Nephron progenitor cell (in vitro differentiated cells): ENCODE measurements at regions not wholly inside any gene's neighbourhood (a gene's known extent, or its start where the extent isn't known, plus 50 kb on each side); places are given as distances from the start of the nearest gene placed in this dataset.

Experiments used
- DNase-seq: peaks from one replicate; pipeline ENCODE4 v3.0.0; 2021
- H3K27ac Mint-ChIP-seq: 2 replicates; pipeline ENCODE4 v1.8.0; 2021; ENCODE audit warnings: mild to moderate bottlenecking, moderate library complexity, mixed read lengths
- H3K27me3 Mint-ChIP-seq: 2 replicates; pipeline ENCODE4 v1.8.0; 2021; ENCODE audit warnings: mild to moderate bottlenecking, low read depth, mixed read lengths; ENCODE audit not compliant: poor library complexity
- H3K36me3 Mint-ChIP-seq: 2 replicates; pipeline ENCODE4 v1.8.0; 2021; ENCODE audit warnings: low read depth, mixed read lengths
- H3K4me1 Mint-ChIP-seq: 2 replicates; pipeline ENCODE4 v1.8.0; 2021; ENCODE audit warnings: mixed read lengths
- H3K4me3 Mint-ChIP-seq: 2 replicates; pipeline ENCODE4 v1.8.0; 2021; ENCODE audit warnings: mild to moderate bottlenecking, moderate library complexity, mixed read lengths
- H3K9me3 Mint-ChIP-seq: 2 replicates; pipeline ENCODE4 v1.8.0; 2021; ENCODE audit warnings: mild to moderate bottlenecking, moderate library complexity, mixed read lengths
- TF ChIP-seq, protein P1 (sequence below): fragments of 200-600 bp; sonication (generic); IDR thresholded peaks from 2 replicates; pipeline ENCODE4 v1.5.0; 2021; ENCODE audit warnings: antibody characterized with exemption

- no peak overlapping the region for H3K27ac Mint-ChIP-seq
- H3K4me3 Mint-ChIP-seq: no peak overlapping the region
- no peaks in the 10 kb centered on the region for H3K27me3 Mint-ChIP-seq
- no peak for DNase-seq
- no peaks in the 10 kb centered on the region for H3K36me3 Mint-ChIP-seq
- TF ChIP-seq, protein P1, sequence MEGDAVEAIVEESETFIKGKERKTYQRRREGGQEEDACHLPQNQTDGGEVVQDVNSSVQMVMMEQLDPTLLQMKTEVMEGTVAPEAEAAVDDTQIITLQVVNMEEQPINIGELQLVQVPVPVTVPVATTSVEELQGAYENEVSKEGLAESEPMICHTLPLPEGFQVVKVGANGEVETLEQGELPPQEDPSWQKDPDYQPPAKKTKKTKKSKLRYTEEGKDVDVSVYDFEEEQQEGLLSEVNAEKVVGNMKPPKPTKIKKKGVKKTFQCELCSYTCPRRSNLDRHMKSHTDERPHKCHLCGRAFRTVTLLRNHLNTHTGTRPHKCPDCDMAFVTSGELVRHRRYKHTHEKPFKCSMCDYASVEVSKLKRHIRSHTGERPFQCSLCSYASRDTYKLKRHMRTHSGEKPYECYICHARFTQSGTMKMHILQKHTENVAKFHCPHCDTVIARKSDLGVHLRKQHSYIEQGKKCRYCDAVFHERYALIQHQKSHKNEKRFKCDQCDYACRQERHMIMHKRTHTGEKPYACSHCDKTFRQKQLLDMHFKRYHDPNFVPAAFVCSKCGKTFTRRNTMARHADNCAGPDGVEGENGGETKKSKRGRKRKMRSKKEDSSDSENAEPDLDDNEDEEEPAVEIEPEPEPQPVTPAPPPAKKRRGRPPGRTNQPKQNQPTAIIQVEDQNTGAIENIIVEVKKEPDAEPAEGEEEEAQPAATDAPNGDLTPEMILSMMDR: no peak
- H3K4me1 Mint-ChIP-seq: no peaks in the 10 kb centered on the region
- no peaks in the 10 kb centered on the region for H3K9me3 Mint-ChIP-seq
Observed at GRCh38 chr4:13316354-13316753, 167.8 kb downstream of the RAB28 start.

DNA sequence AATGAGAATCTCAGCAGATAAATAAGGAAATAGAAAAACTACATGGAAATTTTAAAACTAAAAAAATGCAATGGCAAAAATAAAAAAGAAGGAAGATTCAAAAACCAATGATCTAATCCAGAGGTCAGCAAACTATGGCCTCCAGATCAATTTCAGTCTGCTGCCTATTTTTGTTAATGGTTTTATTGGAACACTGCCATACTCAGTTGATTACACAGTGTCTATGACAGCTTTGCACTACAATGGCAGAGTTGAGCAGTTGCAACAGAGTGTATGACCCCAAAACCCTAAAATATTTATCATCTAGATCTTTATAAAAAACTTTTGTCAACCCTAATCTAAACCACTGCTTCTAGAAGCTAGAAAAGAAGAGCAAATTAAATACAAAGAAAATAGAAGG, 170.3 kb downstream of the RAB28 start:
- no peak overlapping the region for H3K27ac Mint-ChIP-seq
- no peaks in the 10 kb centered on the region for H3K4me1 Mint-ChIP-seq
- H3K27me3 Mint-ChIP-seq: no peaks in the 10 kb centered on the region
- H3K9me3 Mint-ChIP-seq: no peaks in the 10 kb centered on the region
- H3K36me3 Mint-ChIP-seq: no peaks in the 10 kb centered on the region
- H3K4me3 Mint-ChIP-seq: no peak overlapping the region
- TF ChIP-seq, protein P1: no peak
- DNase-seq: no peak

DNA sequence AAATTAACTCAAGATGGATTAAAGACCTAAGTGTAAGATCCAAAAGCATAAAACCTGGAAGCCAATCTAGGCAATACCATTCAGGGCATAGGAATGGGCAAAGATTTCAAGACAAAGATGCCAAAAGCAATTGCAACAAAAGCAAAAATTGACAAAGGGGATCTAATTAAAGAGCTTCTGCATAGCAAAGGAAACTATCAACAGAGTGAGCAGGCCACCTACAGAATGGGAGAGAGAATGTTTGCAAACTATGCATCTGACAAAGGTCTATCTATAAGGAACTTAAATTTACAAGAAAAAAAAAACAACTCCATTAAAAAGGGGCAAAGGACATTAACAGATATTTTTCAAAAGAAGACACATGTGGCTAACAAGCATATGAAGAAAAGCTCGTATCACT, 171.9 kb downstream of the RAB28 start:
- H3K4me3 Mint-ChIP-seq: no peak overlapping the region
- H3K27me3 Mint-ChIP-seq: no peaks in the 10 kb centered on the region
- no peak for DNase-seq
- H3K4me1 Mint-ChIP-seq: no peaks in the 10 kb centered on the region
- H3K36me3 Mint-ChIP-seq: no peaks in the 10 kb centered on the region
- H3K27ac Mint-ChIP-seq: no peak overlapping the region
- TF ChIP-seq, protein P1: no peak
- H3K9me3 Mint-ChIP-seq: no peaks in the 10 kb centered on the region

- Mint-ChIP-seq H3K36me3 (no peaks in the 10 kb centered on the region), H3K27me3 (no peaks in the 10 kb centered on the region), H3K27ac (no peak overlapping the region), H3K4me3 (no peak overlapping the region), H3K9me3 (no peaks in the 10 kb centered on the region), H3K4me1 (no peaks in the 10 kb centered on the region)
- TF ChIP-seq, protein P1: no peak
- DNase-seq: no peak
Observed at GRCh38 chr4:13309751-13310150, 174.4 kb downstream of the RAB28 start.

GRCh38 chr4:13306356-13306755, 177.8 kb downstream of the RAB28 start:
- TF ChIP-seq, protein P1: no peak
- H3K4me3 Mint-ChIP-seq: no peak overlapping the region
- H3K27ac Mint-ChIP-seq: no peak overlapping the region
- H3K27me3 Mint-ChIP-seq: peaks cover 4% of the 10 kb centered on the region
- H3K4me1 Mint-ChIP-seq: no peaks in the 10 kb centered on the region
- H3K36me3 Mint-ChIP-seq: peaks cover 5% of the 10 kb centered on the region
- peaks cover 3% of the 10 kb centered on the region for H3K9me3 Mint-ChIP-seq
- DNase-seq: no peak

DNA sequence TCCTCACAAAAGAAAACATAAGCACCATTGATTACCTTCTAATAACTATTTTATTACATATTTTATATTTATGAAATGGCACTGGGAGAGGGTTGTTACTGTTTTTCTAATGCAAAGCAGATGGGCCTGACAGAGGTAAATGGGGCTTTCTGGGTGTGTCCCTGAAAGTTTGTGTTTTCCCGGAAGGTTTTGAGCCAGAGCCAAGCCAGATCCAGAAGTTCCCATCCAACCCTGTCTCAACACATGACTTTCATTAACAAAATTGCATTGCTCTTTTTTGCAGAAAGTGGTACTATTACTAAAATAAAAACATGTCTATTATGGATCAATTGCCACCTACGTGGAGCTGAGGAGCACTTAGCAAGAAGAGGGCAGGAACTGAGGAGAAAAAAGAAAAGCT, 181.3 kb downstream of the RAB28 start:
- Mint-ChIP-seq H3K9me3 (peaks cover 33% of the 10 kb centered on the region), H3K27ac (no peak overlapping the region), H3K27me3 (peaks cover 8% of the 10 kb centered on the region), H3K4me3 (no peak overlapping the region), H3K36me3 (peaks cover 40% of the 10 kb centered on the region), H3K4me1 (no peaks in the 10 kb centered on the region)
- TF ChIP-seq, protein P1: no peak
- DNase-seq: no peak
